Endothelial cell of umbilical vein (primary cell): ENCODE measurements at regions not wholly inside any gene's neighbourhood (a gene's known extent, or its start where the extent isn't known, plus 50 kb on each side); places are given as distances from the start of the nearest gene placed in this dataset.

Experiments used
- BruUV-seq: library from RNA; stranded (reverse); fragments of 400-500 nt; replicated peaks from 2 replicates; lab custom pipeline; 2021; lab: Mats Ljungman, UMichigan
- CTCF ChIA-PET: fragments of 300-600, 350-600 bp; sonication (Branson Sonifier 250); formaldehyde crosslinking; loops from one replicate; lab custom pipeline; 2021; ENCODE audit warnings: antibody characterized with exemption, inconsistent platforms; lab: Charles Lee
- POLR2A ChIA-PET: fragments of 300-600, 350-600 bp; sonication (Branson Sonifier 250); formaldehyde crosslinking; loops from one replicate; lab custom pipeline; 2021; ENCODE audit warnings: antibody characterized with exemption, inconsistent platforms; lab: Charles Lee
- DNase-seq: peaks from one replicate; pipeline ENCODE4 v3.0.0-alpha.2; 2011; ENCODE audit warnings: low read depth, low spot score
- FAIRE-seq: peaks from 2 replicates; lab custom pipeline; 2011; peaks lifted over from hg19 to GRCh38; lab: Jason Lieb, UNC
- H2AFZ ChIP-seq: 2 replicates; pipeline ENCODE4 v1.6.0; 2012; ENCODE audit warnings: low read depth, low read length, control low read depth, inconsistent platforms
- H3K27ac ChIP-seq: 2 replicates; pipeline ENCODE4 v1.5.1; 2011; ENCODE audit warnings: low read depth, mild to moderate bottlenecking, control low read depth, low read length, moderate library complexity; ENCODE audit not compliant: insufficient read depth
- H3K27me3 ChIP-seq, 2 experiments: 2 replicates each; pipeline versions ENCODE4 v1.6.0 to v1.6.1; 2011; ENCODE audit warnings: low read length in 2 of 2, mixed read lengths in 1 of 2; ENCODE audit not compliant: control insufficient read depth in 2 of 2, insufficient read depth in 2 of 2
- H3K36me3 ChIP-seq, 2 experiments: 2 replicates in 1 of 2; 3 replicates in 1 of 2; pipeline ENCODE4 v1.5.1; 2011; ENCODE audit warnings: low read length in 2 of 2, mild to moderate bottlenecking in 1 of 2, moderate library complexity in 1 of 2; ENCODE audit not compliant: control insufficient read depth in 2 of 2, insufficient read depth in 2 of 2; ENCODE audit errors: extremely low read depth in 1 of 2
- H3K4me1 ChIP-seq: 3 replicates; pipeline ENCODE4 v1.5.1; 2011; ENCODE audit warnings: mild to moderate bottlenecking, low read length; ENCODE audit not compliant: control insufficient read depth, insufficient read depth; ENCODE audit errors: extremely low read depth
- H3K4me2 ChIP-seq: 2 replicates; pipeline ENCODE4 v1.6.1; 2011; ENCODE audit warnings: low read length, control low read depth, mixed read lengths; ENCODE audit not compliant: insufficient read depth
- H3K4me3 ChIP-seq, 3 experiments: fragments of 200-600 bp in 1 of 3; sonication (generic), shearing (Covaris generic) in 1 of 3; replicated peaks in 1 of 3; 2 replicates each; pipeline ENCODE4 v1.5.1; 2011 to 2016; ENCODE audit warnings: control low read depth in 3 of 3, low read length in 3 of 3, mild to moderate bottlenecking in 2 of 3, inconsistent platforms in 1 of 3, low read depth in 1 of 3, moderate library complexity in 1 of 3; ENCODE audit not compliant: insufficient read depth in 1 of 3
- H3K79me2 ChIP-seq: 2 replicates; pipeline ENCODE4 v1.6.0; 2012; ENCODE audit warnings: low read length, inconsistent platforms; ENCODE audit not compliant: control insufficient read depth, insufficient read depth
- H3K9ac ChIP-seq: replicated peaks from 2 replicates; pipeline ENCODE3; 2011; ENCODE audit warnings: low read length, control low read depth; ENCODE audit not compliant: insufficient read depth; ENCODE audit errors: extremely low read depth
- H3K9me1 ChIP-seq: replicated peaks from 3 replicates; pipeline ENCODE4 v1.6.0; 2011; ENCODE audit warnings: mild to moderate bottlenecking, low read length; ENCODE audit not compliant: control insufficient read depth, insufficient read depth; ENCODE audit errors: extremely low read depth
- H3K9me3 ChIP-seq: replicated peaks from 2 replicates; pipeline ENCODE4 v1.5.1; 2012; ENCODE audit warnings: low read length, inconsistent platforms; ENCODE audit not compliant: control insufficient read depth, insufficient read depth
- H4K20me1 ChIP-seq: replicated peaks from 2 replicates; pipeline ENCODE3; 2011; ENCODE audit warnings: mild to moderate bottlenecking, low read length; ENCODE audit not compliant: control insufficient read depth, insufficient read depth; ENCODE audit errors: extremely low read depth
- CTCF ChIP-seq, 2 donors: IDR thresholded peaks; 1 replicate in 1 of 2; 2 replicates in 1 of 2; pipeline ENCODE4 v1.5.1; 2011; ENCODE audit warnings: low read length in 2 of 2, mild to moderate bottlenecking in 2 of 2, moderate library complexity in 2 of 2, control low read depth in 1 of 2, inconsistent platforms in 1 of 2, low read depth in 1 of 2; ENCODE audit not compliant: insufficient read depth in 1 of 2; ENCODE audit errors: extremely low read depth in 1 of 2
- EZH2 ChIP-seq: IDR thresholded peaks from 2 replicates; pipeline ENCODE4 v1.6.1; 2012; ENCODE audit warnings: borderline replicate concordance, low read depth, mild to moderate bottlenecking, moderate library complexity, low read length, inconsistent platforms; ENCODE audit not compliant: severe bottlenecking
- FOS ChIP-seq: IDR thresholded peaks from 2 replicates; pipeline ENCODE4 v1.6.1; 2011; ENCODE audit warnings: mild to moderate bottlenecking, low read length, moderate library complexity, borderline replicate concordance; ENCODE audit not compliant: insufficient read depth
- GATA2 ChIP-seq: IDR thresholded peaks from 2 replicates; pipeline ENCODE4 v1.7.0; 2011; ENCODE audit warnings: low read depth, mild to moderate bottlenecking, moderate library complexity, mixed read lengths, low read length; ENCODE audit not compliant: insufficient read length, insufficient read depth
- JUN ChIP-seq: IDR thresholded peaks from 2 replicates; pipeline ENCODE4 v1.6.1; 2011; ENCODE audit warnings: borderline replicate concordance, low read depth; ENCODE audit not compliant: insufficient read length, insufficient read depth
- MAX ChIP-seq: IDR thresholded peaks from 2 replicates; pipeline ENCODE4 v1.6.1; 2011; ENCODE audit not compliant: insufficient read depth, insufficient read length
- MYC ChIP-seq: IDR thresholded peaks from one replicate; pipeline ENCODE4 v1.6.1; 2011; ENCODE audit warnings: mild to moderate bottlenecking, low read depth, low read length
- POLR2A ChIP-seq: IDR thresholded peaks from 2 replicates; pipeline ENCODE4 v1.6.1; 2012; ENCODE audit warnings: low read depth, mild to moderate bottlenecking, control low read depth, low read length
- POLR2AphosphoS5 ChIP-seq: IDR thresholded peaks from 2 replicates; pipeline ENCODE4 v1.6.1; 2012; ENCODE audit warnings: low read depth, mild to moderate bottlenecking, control low read depth, low read length, moderate library complexity; ENCODE audit not compliant: insufficient read depth
- dilution Hi-C: fragments of 300-500 bp; cut with MboI; formaldehyde crosslinking; loops from one replicate; pipeline ENCODE4 v1.15.0; 2019; ENCODE audit warnings: low sequenced_read_pairs; ENCODE audit not compliant: extremely low pct_ligation_motif_present
- intact Hi-C: fragments of 100-400 bp; cut with micrococcal nuclease; formaldehyde crosslinking; loops from one replicate; pipeline ENCODE4 v1.10.0; 2022

- BruUV-seq: no TSS peak
- dilution Hi-C loops: no loop called here
- no peak for FAIRE-seq
These were observed 405.8 kb upstream of the ID2 start for GRCh38 chr2:8276026-8276425.

GRCh38 chr2:8277921-8278571 is 403.8 kb upstream of the ID2 start:
- Histone ChIP-seq H3K9ac (no peak overlapping the region), H3K4me2 (no peak overlapping the region), H3K79me2 (no peaks in the 10 kb centered on the region), H3K4me3 (no peak overlapping the region), H4K20me1 (no peaks in the 10 kb centered on the region), H2AFZ (no peak overlapping the region), H3K27ac (no peak overlapping the region), H3K9me3 (peaks cover 2% of the 10 kb centered on the region), H3K9me1 (no peaks in the 10 kb centered on the region), H3K36me3 (no peaks in the 10 kb centered on the region), H3K4me1 (no peaks in the 10 kb centered on the region), H3K27me3 (no peaks in the 10 kb centered on the region)
- POLR2A ChIA-PET: no interaction called here
- intact Hi-C loops: no loop called here
- DNase-seq (no peak), FAIRE-seq (no peak)
- dilution Hi-C loops: no loop called here
- BruUV-seq: no TSS peak
- CTCF ChIA-PET: no interaction called here
- no peak for TF ChIP-seq MYC
- TF ChIP-seq POLR2A: no peak
- TF ChIP-seq MAX: no peak
- no peak for TF ChIP-seq CTCF (IDR thresholded peaks at IDR 0.05; ENCODE audit: extremely low read depth in 1 of 2, insufficient read depth in 1 of 2, low read depth in 1 of 2, low read length in 2 of 2)
- TF ChIP-seq FOS: no peak

More at GRCh38 chr2:8276026-8276425, 405.8 kb upstream of the ID2 start:
- no peak overlapping the region for H3K4me2 ChIP-seq
- ChIA-PET CTCF (no interaction called here), POLR2A (no interaction called here)
- no peaks in the 10 kb centered on the region for H3K9me1 ChIP-seq
- intact Hi-C loops: no loop called here
- H3K4me1 ChIP-seq: no peaks in the 10 kb centered on the region
- no peaks in the 10 kb centered on the region for H3K36me3 ChIP-seq
- H3K9ac ChIP-seq: no peak overlapping the region
- H3K9me3 ChIP-seq: no peaks in the 10 kb centered on the region
- H3K27ac ChIP-seq: no peak overlapping the region
- H3K4me3 ChIP-seq: no peak overlapping the region
- TF ChIP-seq GATA2 (no peak), POLR2AphosphoS5 (no peak), FOS (no peak), MAX (no peak), MYC (no peak), EZH2 (no peak), JUN (no peak), POLR2A (no peak)
- no peaks in the 10 kb centered on the region for H3K79me2 ChIP-seq
- H3K27me3 ChIP-seq: no peaks in the 10 kb centered on the region
- no peak for DNase-seq
- no peak overlapping the region for H2AFZ ChIP-seq
- H4K20me1 ChIP-seq: no peaks in the 10 kb centered on the region
